Muscle layer of colon (tissue), 2 donors: ENCODE measurements at regions not wholly inside any gene's neighbourhood (a gene's known extent, or its start where the extent isn't known, plus 50 kb on each side); places are given as distances from the start of the nearest gene placed in this dataset.

Source experiments
- H3K27ac ChIP-seq: one replicate; pipeline ENCODE4 v1.7.0; 2013; ENCODE audit warnings: low read depth, mild to moderate bottlenecking, low read length, moderate library complexity
- H3K27me3 ChIP-seq, 2 donors: one replicate each; pipeline ENCODE4 v1.7.0; 2013; ENCODE audit warnings: low read length in 2 of 2, mild to moderate bottlenecking in 2 of 2; ENCODE audit not compliant: insufficient read depth in 2 of 2, control insufficient read depth in 1 of 2
- H3K36me3 ChIP-seq: one replicate; pipeline ENCODE4 v1.7.0; 2013; ENCODE audit warnings: mild to moderate bottlenecking, low read length; ENCODE audit not compliant: insufficient read depth
- H3K4me1 ChIP-seq: one replicate; pipeline ENCODE4 v1.7.0; 2013; ENCODE audit warnings: mild to moderate bottlenecking, low read length; ENCODE audit not compliant: insufficient read depth
- H3K4me3 ChIP-seq, 2 donors: one replicate each; pipeline ENCODE4 v1.7.0; 2013; ENCODE audit warnings: low read length in 2 of 2, low read depth in 1 of 2, mild to moderate bottlenecking in 1 of 2, moderate library complexity in 1 of 2
- H3K9ac ChIP-seq: one replicate; pipeline ENCODE4 v1.7.0; 2013; ENCODE audit warnings: low read length
- H3K9me3 ChIP-seq: one replicate; pipeline ENCODE4 v1.7.0; 2013; ENCODE audit warnings: mild to moderate bottlenecking, low read length
- donor health status: abdominal sarcoma.
- donor health status: Adenocarcinoma of cecum.

DNA sequence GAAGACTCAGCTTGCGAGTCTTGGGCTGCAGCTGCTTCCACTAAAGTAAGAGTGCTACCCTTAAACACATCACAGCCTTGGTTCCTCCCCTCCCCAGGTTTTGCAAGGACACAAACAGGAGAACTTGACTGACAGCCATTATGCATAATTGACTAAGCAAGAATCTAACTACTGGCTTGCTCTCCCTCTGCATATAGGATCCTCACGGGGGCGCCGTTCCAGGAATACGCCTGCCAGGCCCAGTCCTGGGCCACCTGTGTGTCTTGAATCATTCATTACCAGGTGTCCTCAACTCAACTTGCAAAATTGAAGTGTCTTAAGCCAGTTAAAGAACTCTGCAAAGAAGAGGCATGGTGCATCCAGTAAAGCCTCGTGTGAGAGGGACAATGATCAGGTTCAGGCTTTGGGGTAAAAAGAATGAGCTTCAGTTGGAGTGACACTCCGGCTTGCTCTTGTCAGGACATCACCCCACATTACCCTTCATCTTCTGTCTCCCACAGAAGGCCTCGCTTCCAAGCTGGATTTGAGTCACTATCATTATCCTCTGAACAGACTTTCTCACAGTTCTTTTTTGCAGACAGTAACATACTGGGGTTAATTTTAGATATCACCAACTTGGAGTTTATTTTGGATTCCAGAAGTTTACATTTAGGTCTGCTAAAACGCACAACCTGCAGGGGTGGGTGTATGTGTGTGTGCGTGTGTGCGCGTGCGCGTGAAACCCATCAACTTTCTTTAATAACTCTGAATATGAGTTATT is 273.5 kb upstream of the HS3ST1 start:
- H3K9me3 ChIP-seq = no peaks in the 10 kb centered on the region
- H3K27ac ChIP-seq = no peak overlapping the region
- H3K4me1 ChIP-seq = no peaks in the 10 kb centered on the region
- H3K9ac ChIP-seq = no peak overlapping the region
- no peaks in the 10 kb centered on the region for H3K27me3 ChIP-seq
- H3K36me3 ChIP-seq = no peaks in the 10 kb centered on the region
- no peak overlapping the region for H3K4me3 ChIP-seq

DNA sequence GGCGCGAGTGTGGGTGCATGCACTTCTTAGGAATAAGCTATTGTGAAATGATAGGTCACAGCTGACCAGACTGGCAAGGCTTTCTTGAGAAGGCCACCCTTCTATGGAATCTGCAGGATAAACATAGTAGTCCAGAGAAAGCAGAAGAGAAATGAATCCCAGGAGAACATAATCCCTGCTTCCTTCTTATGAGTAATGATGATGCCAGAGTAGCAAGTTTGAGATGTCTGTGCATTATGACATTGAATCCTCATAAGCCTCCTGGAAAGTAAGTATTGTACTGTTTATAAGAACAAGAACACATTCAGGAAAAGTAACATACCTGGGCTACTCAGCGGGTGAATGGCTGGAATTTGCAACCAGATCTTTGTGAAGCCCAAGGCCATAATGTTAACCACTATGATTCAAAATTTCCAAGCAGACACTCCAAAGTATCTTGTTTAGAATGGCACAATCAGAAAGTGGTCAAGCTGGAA is 272.1 kb upstream of the HS3ST1 start:
- Histone ChIP-seq H3K9ac (no peak overlapping the region), H3K36me3 (no peaks in the 10 kb centered on the region), H3K4me3 (no peak overlapping the region), H3K9me3 (no peaks in the 10 kb centered on the region), H3K27me3 (no peaks in the 10 kb centered on the region), H3K27ac (no peak overlapping the region), H3K4me1 (no peaks in the 10 kb centered on the region)

DNA sequence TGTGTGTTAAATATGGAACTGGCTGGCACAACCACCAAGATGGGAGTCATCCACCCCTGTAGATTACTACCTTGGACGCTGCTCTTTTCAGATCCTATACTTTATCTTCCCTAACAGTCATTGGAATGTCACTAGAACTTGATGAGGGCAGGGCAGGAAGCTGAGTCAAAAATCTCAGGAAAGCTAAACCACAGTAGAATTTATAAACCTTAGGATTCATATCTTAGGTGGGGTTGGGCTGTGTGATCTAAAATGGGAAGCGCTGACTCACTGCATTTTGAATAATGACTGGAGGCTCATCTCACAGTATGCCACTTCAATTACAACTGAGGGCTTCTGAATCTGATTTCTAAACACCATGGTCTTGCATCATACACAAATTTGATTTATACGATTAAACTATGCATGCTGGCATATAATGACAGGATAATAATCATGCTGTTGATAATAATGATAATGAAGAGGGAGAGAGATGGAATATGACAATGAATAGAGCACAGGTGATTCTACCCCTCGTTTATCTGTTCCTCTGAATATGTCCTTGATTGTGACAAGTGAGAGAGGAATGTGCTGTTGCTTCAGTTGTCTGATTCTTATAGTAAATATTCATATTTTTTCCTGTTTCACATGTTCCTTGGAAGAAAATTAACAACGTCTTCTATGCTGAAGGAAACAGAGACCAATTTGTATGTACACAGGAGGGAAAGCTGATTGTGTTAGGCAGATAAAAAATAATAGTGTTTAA is 270.3 kb upstream of the HS3ST1 start:
- Histone ChIP-seq H3K27me3 (no peaks in the 10 kb centered on the region), H3K9me3 (no peaks in the 10 kb centered on the region), H3K4me1 (no peaks in the 10 kb centered on the region), H3K27ac (no peak overlapping the region), H3K36me3 (no peaks in the 10 kb centered on the region), H3K9ac (no peak overlapping the region), H3K4me3 (no peak overlapping the region)

DNA sequence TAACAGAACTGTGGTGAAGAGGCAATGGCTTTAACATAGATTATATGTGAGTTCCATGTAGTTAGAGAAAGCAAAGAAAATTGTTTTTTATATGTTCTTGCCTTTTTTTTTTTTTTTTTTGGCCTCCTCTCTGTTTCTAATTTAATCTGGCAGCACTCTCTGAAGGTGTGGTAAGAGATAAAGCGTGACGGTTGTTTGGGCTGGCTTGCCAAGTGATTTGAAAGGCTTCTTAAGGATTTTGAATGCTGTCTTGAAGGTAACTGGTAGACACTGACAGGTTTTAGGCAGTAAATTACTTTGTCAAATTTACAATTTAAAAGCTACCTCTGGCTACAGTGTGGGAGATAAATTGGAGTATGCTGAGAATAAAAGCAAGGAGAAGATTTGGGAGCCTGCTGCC is 269.3 kb upstream of the HS3ST1 start:
- H3K9me3 ChIP-seq = no peaks in the 10 kb centered on the region
- H3K27ac ChIP-seq = no peak overlapping the region
- no peaks in the 10 kb centered on the region for H3K27me3 ChIP-seq
- no peaks in the 10 kb centered on the region for H3K4me1 ChIP-seq
- no peak overlapping the region for H3K4me3 ChIP-seq
- H3K9ac ChIP-seq = no peak overlapping the region
- no peaks in the 10 kb centered on the region for H3K36me3 ChIP-seq

DNA sequence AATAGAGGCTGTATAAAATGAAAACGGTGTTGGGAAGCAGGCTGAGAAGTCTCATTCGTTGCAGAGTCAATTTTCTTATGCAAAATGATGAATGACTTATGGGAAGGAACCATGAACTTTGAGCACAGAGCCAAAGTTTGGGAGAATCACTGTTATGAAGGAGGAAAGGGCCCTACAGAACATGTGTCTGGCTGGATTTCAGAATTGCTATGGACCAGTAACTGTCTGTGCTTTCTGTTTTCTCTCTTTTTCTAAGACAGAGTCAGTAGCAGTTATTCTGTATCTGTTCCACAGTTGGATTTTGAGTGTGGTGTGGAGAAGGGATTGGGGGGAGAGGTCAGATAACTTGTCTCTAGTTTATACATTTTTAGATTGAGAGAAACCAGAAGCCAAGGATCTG is 265.0 kb upstream of the HS3ST1 start:
- no peaks in the 10 kb centered on the region for H3K4me1 ChIP-seq
- no peak overlapping the region for H3K9ac ChIP-seq
- no peaks in the 10 kb centered on the region for H3K9me3 ChIP-seq
- H3K27ac ChIP-seq = no peak overlapping the region
- no peak overlapping the region for H3K4me3 ChIP-seq
- H3K36me3 ChIP-seq = no peaks in the 10 kb centered on the region
- H3K27me3 ChIP-seq = no peaks in the 10 kb centered on the region

DNA sequence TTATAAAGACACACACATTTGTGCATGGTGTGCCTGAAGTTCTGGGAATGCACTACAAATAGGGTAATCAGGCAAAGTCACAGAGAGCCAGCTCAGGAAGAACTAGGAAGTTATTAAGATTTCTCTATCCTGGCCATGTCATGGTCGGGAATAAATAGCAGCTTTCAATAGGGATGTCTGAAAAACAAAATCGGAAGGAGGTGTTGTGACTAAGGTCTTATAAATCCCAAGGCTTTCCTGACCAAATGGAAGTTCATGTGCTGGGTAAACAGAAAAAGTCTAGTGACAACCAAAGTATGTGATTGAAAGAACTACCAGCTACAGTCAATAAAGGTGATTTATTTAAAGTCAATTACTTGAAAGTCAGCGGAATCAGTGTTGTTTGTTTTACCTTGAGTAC is 262.5 kb upstream of the HS3ST1 start:
- Histone ChIP-seq H3K27me3 (no peaks in the 10 kb centered on the region), H3K36me3 (no peaks in the 10 kb centered on the region), H3K27ac (no peak overlapping the region)

DNA sequence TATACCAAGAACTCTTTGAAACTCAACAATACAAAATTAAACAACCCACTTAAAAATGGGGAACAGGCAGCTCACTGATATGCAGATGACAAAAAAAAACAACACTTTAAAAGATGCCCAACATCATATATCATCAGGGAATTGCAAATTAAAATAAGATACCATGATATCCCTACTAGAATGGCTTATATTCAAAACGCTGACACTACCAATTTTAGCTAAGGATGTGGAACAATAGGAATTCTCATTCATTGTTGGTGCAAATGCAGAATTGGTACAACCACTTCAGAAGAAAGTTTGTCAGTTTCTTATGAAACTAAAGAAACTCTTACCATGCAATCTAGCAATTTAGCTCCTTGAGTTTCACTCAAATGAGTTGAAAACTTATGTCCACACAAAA is 259.0 kb upstream of the HS3ST1 start:
- H3K27ac ChIP-seq = no peak overlapping the region
- H3K27me3 ChIP-seq = no peaks in the 10 kb centered on the region
- H3K9ac ChIP-seq = no peak overlapping the region
- H3K9me3 ChIP-seq = no peaks in the 10 kb centered on the region
- no peaks in the 10 kb centered on the region for H3K4me1 ChIP-seq
- H3K36me3 ChIP-seq = no peaks in the 10 kb centered on the region
- H3K4me3 ChIP-seq = no peak overlapping the region

More for the DNA sequence above, 262.5 kb upstream of the HS3ST1 start:
- Histone ChIP-seq H3K9me3 (no peaks in the 10 kb centered on the region), H3K4me3 (no peak overlapping the region), H3K9ac (no peak overlapping the region), H3K4me1 (no peaks in the 10 kb centered on the region)

DNA sequence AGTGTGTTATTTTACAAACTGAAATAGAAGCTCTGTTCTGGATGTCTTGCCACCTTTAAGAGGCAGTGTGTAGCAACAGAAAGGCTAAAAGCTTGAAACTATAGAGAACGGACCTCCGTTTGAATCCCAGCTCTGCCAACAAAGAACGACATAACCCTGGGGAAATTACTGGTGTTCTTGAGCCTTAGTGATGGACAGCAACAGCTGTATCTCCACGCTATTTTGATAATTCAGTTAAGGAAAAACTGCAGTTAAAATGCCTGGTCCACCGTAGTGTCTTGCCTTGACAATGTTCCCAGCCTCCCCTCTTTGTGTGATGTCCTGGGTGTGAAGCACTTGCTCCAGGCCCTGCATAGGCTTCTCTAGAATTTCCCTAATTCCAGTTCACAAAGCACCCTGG is 256.8 kb upstream of the HS3ST1 start:
- no peaks in the 10 kb centered on the region for H3K9me3 ChIP-seq

DNA sequence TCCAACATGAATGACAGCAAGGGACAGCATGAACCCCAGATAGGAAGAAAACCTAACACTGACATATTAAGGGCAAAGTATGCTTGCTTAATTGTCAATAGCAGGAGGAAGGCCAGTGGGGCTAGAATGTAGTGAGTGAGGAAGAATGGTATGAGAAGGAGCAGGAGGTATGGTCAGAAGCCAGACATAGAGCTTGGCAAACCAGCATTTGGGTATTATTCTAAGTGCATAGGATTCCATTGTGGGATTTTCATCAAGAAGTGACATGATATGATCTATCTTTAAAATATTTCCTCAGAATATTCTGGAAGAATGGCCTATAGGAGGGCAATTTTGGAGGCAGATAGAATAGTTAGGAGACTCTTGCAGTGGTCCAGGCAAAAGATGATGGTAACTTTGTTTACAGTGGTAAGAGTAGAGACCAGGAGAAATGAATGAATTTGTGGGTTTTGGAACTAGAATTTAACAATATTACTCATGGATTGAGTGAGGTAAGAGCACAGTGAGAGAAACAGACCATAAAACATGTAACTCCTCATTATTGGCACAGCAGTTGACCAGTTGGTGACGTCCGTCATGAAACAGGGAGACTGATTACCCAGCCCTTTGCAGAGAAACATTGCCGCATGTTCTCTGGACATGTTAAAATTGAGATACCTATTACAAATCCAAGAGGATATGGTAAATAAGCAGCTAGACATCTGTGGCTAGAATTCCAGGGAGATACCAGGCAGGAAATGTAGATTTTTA is 246.5 kb upstream of the HS3ST1 start:
- Histone ChIP-seq H3K4me1 (no peaks in the 10 kb centered on the region), H3K9me3 (no peaks in the 10 kb centered on the region), H3K4me3 (no peak overlapping the region), H3K9ac (no peak overlapping the region), H3K27me3 (no peaks in the 10 kb centered on the region), H3K36me3 (no peaks in the 10 kb centered on the region), H3K27ac (no peak overlapping the region)

More for the DNA sequence above, 256.8 kb upstream of the HS3ST1 start:
- no peak overlapping the region for H3K4me3 ChIP-seq
- H3K27ac ChIP-seq = no peak overlapping the region
- H3K4me1 ChIP-seq = no peaks in the 10 kb centered on the region
- H3K36me3 ChIP-seq = no peaks in the 10 kb centered on the region
- no peaks in the 10 kb centered on the region for H3K27me3 ChIP-seq
- no peak overlapping the region for H3K9ac ChIP-seq

DNA sequence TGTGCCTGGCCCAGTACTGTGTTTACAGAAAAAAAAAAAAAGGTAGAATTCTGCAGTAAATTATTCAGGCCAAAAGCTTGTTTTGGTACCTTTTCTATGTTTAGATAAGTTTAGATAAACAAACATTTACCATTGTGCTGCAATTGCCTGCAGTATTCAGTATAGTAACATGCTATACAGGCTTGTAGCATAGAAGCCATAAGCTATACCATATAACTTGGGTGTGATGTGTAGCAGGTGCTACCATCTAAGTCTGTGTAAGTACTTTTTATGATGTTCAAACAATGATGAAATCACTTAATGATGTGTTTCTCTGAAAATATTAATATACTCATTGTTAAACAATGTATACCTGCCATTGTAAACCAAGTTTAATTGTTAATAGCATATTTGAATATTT is 241.6 kb upstream of the HS3ST1 start:
- Histone ChIP-seq H3K36me3 (no peaks in the 10 kb centered on the region), H3K4me3 (no peak overlapping the region), H3K9ac (no peak overlapping the region), H3K27me3 (no peaks in the 10 kb centered on the region), H3K4me1 (no peaks in the 10 kb centered on the region), H3K9me3 (no peaks in the 10 kb centered on the region), H3K27ac (no peak overlapping the region)

DNA sequence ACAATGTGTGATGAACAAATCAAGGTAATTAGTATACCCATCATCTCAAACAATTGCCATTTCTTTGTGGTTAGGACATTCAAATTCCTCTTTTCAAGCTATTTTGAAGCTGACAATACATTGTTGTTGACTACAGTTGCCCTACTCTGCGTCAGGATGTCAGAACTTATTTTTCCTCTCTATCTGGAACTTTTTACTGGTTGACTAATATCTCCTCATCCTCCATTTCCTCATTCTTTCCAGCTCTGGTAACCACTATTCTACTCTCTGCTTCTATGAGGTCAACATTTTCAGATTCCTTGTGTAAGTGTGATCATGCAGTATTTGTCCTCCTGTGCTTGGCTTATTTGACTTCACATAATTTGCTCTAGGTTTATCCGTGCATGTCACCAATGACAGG is 240.5 kb upstream of the HS3ST1 start:
- Histone ChIP-seq H3K27ac (no peak overlapping the region), H3K36me3 (no peaks in the 10 kb centered on the region), H3K27me3 (no peaks in the 10 kb centered on the region), H3K9me3 (no peaks in the 10 kb centered on the region), H3K4me3 (no peak overlapping the region), H3K9ac (no peak overlapping the region), H3K4me1 (no peaks in the 10 kb centered on the region)
